Sciatic nerve (tissue), 2 donors: ENCODE measurements at regions not wholly inside any gene's neighbourhood (a gene's known extent, or its start where the extent isn't known, plus 50 kb on each side); places are given as distances from the start of the nearest gene placed in this dataset.

Source experiments
- ATAC-seq: fragments of 200-7000 bp; cut with Tn5 transposase; one replicate; pipeline ENCODE4 v1.9.1; 2020; ENCODE audit warnings: mild to moderate bottlenecking, moderate library complexity
- DNase-seq: peaks from one replicate; pipeline ENCODE4 v3.0.0-alpha.2; 2020; ENCODE audit warnings: low spot score
- intact Hi-C: fragments of 100-400 bp; cut with DNase I; formaldehyde crosslinking; loops from one replicate; pipeline ENCODE4 v1.14.2; 2022
- donor health status: DM: no; HTN: no; CAD: no.
- donor health status: DM: no; HTN: no; CAD: no.

DNA sequence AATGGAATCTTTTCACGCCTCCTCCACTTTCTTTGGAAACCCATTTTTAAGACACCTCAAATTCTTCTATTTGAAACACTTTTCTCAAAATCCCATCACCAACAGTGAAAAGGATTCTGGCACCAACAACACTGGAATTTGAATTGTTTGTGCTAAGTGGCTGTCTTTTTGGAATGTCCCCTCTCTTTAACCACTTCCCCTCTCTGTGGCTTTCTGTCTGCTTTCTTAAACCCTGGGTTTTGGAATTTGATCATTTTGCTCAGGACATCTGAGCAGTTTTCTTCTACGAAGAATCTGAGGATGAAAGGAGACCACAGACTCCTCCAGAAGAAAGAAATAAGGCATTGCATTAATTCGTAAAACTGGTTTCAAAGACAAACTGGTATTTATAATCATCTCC lies 89.0 kb downstream of the MXRA5 start:
- ATAC-seq (no peak), DNase-seq (no peak)
- intact Hi-C loops: no loop called here

- intact Hi-C loops: no loop called here
- ATAC-seq: no peak
- no peak for DNase-seq
Measured at GRCh38 chrX:3256868-3257267, 89.6 kb downstream of the MXRA5 start.

DNA sequence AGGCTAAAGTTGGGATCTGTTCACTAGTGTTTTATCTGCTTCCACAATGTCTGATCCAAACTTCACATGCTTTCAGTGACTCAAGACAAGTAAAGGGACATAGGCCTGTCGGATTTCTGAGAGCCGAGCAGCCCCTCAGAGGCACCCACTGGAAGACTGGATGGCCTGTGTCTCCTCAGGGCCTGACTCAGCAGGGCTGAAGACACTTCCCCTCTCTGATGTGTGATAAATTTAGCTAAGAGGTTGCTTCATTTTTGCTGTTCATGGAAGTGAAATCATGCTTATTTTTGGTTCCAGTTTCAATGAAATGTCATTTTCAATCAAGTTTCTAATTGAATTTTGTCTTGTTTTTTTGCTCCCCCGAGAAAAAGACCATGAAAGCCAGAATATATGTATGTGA lies 93.7 kb downstream of the MXRA5 start:
- intact Hi-C loops: no loop called here
- DNase-seq (no peak), ATAC-seq (no peak)

DNA sequence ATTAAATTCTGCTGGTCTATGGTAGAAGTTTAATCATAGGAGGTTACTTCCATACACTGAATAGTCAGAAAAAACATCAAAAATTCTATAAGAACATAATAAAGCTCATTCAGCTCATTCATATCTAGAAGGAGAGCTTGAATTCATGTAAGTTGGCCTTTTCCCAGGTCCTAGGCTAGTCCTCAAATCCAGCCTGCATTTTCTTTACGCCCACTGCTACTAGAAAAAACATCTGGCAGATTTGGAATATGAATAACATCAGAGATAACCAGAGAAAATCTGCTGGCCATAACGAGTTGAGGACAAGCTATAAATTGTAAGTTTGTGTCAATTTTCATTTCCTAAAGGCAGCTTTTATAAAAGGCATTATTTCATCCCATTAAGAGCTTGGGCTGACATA lies 95.5 kb downstream of the MXRA5 start:
- ATAC-seq (no peak), DNase-seq (no peak)
- intact Hi-C loops: no loop called here

- intact Hi-C loops: no loop called here
- ATAC-seq: no peak
- no peak for DNase-seq
Measured at GRCh38 chrX:3244955-3245354, 101.5 kb downstream of the MXRA5 start.

DNA sequence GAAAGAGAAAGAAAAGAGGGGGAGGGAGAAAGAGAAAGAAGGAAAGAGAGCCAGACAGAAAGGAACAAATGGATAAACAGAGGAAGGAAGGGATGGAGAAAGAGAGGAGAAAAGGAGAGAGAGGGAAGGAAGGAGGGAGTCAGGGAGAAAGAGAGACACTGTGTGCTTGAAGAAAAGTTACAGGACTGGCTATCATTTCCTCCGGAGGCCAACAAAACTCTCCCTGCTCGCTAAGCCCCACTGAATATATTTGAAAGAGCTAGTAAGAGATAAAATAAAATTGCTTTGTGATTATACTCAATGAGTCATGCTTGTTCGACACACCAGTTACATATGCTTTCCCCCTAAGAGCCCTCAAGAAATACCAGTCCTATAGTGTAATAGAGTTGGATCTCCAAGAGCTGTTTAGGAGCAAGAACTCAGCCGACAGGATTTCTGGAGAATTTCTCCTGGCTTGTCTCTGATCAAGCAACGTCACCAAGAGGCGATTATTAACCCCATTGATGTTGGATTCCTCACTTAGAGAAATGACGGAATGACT lies 102.2 kb downstream of the MXRA5 start:
- intact Hi-C loops: no loop called here
- DNase-seq: no peak
- no peak for ATAC-seq

DNA sequence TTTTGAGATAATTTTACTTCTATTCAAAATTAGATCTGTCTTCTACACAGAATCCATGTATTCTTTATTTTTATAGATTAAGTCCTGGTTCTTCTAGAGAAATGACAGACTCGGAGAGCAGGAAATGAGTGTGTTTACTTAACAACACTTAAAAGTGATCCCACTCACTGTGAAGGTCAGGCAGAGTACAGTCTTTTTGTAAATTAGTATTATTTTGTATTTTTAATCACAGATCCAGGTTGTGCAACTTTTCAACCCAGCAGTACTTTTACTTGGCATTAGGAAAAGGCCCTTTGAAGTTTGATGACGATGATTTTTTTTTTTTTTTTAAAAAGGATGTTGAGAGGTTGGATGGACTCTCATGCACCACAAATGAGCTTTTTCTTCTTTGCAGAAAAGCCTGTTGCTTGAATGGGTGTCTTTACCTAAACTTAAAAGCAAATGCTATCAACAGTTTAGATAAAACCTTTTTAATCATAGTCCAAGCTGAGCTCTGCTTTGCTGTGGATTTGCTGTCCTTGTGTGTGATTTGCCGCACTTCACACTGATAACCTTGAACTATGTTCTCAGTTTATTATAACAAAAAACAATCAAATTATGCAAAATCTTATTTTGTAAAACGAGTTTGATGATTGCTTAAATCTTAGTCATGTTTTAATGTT lies 114.1 kb downstream of the MXRA5 start:
- ATAC-seq: no peak
- DNase-seq: no peak
- intact Hi-C loops: no loop called here

DNA sequence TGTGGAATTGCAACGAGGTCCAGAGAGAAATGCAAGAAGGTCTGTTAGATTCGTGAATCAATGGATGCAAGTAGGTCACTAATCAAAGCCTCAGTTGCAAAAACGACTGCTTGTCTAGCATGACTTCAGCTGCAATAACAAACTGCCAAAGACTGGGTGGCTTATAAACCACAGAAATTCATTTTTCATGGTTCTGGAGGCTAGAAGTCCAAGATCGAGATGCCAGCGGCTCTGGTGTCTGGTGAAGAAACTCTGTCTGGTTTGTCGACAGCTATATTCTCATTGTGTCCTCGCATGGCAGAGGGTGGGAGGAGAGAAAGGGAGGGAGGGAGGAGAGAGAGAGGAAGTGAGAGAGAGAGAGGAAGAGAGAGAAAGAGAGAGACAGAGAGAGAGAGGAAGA lies 114.7 kb downstream of the MXRA5 start:
- ATAC-seq: no peak
- intact Hi-C loops: no loop called here

GRCh38 chrX:3230496-3230895 lies 116.0 kb downstream of the MXRA5 start:
- no peak for ATAC-seq
- no peak for DNase-seq
- intact Hi-C loops: no loop called here

More for the DNA sequence above, 114.7 kb downstream of the MXRA5 start:
- DNase-seq: no peak

DNA sequence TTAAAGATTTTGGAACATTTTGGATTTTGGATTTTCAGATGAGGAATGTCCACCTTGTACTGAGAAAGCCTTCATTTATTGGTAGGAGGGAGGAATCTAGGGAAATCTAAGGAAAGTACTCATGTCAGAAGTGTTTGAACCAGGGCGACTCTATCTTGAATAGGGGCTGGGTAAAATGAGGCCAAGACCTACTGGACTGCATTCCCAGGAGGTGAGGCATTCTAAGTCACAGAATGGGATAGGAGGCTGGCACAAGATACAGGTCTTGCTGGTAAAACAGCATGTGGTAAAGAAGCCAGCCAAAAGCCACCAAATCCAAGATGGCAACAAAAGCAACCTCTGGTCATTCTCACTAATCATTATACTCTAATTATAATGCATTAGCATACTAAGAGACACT lies 118.9 kb downstream of the MXRA5 start:
- intact Hi-C loops: no loop called here
- DNase-seq (no peak), ATAC-seq (no peak)

DNA sequence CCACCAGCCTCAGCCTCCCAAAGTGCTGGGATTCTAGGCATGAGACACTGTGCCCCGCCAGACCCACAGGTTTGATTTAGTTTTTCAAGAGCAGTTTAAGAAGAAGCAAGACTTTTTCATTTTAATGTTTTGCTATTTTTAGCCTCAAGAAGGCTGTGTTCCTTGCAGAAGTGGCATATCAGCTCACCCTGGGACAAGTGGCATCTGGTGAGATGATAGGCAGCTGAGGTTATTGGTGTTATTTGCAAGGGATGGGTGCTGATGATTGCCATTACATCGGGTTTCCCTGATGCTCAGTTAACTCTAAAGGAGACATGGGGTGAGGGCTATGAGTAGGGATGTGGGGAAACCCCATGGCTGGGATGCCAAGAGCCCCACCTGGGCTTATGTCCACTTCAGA lies 120.4 kb downstream of the MXRA5 start:
- ATAC-seq: no peak
- intact Hi-C loops: no loop called here
- no peak for DNase-seq

GRCh38 chrX:3221643-3222042 lies 124.8 kb downstream of the MXRA5 start:
- ATAC-seq (no peak), DNase-seq (no peak)
- intact Hi-C loops: no loop called here

DNA sequence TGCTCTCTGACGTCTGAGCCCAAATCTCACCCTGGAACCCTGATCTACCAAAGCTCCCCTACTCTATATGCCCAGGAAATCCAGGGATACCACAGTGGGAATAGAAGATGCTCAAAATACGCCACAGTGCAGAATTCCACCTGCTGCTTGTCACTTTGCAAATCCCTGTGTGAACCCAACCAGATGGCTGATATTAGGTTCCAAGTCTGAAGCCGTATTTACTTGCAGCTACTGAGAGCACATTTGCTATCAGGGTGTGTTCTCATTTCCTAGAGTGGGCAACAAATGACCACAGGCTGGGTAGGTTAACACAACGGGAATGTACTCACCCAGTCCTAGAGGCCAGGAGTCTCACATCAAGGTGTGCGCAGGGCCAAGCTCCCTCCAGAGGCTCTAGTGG lies 126.8 kb downstream of the MXRA5 start:
- ATAC-seq: no peak
- intact Hi-C loops: no loop called here
- DNase-seq: no peak

DNA sequence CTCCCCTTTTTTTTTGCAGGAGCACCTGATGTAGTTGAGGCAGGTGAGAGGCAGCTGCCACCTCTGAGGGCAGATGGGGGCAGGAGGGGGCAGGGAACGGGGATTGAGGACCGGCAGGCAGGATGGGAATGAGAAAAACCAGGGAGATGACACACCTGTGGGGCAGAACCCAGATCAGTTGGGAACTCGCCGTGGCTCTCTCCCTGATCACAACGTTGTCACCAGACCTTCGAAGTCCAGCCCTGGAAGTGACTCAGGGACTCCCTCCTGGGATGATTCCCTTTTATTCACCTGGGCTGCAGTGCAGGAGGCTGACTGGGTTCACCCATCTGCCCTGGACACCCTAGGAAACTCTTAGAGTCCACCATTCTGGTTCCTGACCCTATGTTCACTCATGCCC lies 127.2 kb downstream of the MXRA5 start:
- no peak for DNase-seq
- ATAC-seq: no peak
- intact Hi-C loops: no loop called here

DNA sequence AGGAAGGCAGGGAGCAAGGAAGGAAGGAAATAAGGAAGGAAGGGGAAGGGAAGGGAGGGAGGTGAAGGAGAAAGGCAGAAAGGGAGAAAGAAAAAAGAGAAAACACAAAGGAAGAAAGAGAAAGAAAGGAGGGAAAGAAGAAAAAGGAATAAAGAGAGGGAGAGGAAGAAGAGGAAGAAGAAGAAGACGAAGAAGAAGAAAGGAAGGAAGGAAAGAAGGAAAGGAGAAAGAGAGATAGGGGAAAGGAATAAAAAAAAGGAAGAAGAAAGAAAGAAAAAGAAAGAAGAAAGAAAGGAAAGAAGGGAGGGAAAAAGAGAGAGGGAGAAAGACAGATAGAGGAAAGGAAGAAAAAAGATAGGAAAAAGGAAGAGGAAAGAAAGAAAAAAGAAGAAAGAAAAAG lies 128.0 kb downstream of the MXRA5 start:
- intact Hi-C loops: no loop called here
- ATAC-seq: no peak

GRCh38 chrX:3216581-3217180 lies 129.8 kb downstream of the MXRA5 start:
- DNase-seq (no peak), ATAC-seq (peak; percentile 62)
- intact Hi-C loops: no loop called here

More for the DNA sequence above, 128.0 kb downstream of the MXRA5 start:
- no peak for DNase-seq

DNA sequence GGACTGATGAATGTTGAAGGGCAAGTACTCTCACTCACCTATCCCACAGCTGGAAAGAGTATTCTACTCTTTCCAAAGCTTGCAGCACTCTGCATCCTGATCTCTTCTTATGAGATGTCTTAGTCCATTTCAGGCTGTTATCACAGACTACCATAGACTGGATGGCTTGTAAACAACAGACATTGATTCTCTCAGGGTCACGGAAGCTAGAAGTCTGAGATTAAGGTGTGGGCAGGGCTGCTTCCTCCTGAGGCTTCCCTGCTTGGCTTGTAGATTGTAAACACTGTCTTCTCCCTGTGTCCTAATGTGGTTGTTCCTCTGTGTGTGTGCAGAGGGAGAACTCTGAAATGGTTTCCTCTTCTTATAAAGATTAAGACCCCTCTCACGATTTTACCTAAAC lies 131.2 kb downstream of the MXRA5 start:
- intact Hi-C loops: no loop called here
- no peak for ATAC-seq
- no peak for DNase-seq

DNA sequence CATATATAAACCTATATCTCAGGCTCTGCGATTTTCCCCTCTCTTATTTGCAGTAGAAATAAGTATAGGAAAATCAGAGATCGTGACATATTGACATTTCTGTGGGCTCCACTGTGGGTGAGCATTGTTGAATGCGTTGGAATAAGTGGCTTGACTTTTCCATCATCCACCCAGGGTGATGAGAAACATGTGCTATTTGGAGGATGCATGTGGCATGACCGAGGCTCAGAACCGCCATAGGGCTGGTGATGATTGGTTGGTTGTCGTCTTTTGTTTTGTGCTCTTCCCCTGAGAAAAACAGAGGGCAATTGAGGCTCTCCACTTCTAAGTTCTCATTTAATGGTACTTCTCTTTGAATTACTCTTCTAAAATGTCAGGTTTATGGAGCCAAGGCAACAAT lies 140.1 kb downstream of the MXRA5 start:
- DNase-seq (no peak), ATAC-seq (no peak)
- intact Hi-C loops: no loop called here

GRCh38 chrX:3204606-3205005 lies 141.8 kb downstream of the MXRA5 start:
- DNase-seq (no peak), ATAC-seq (peak; percentile 61)
- intact Hi-C loops: no loop called here

- intact Hi-C loops: no loop called here
- no peak for DNase-seq
- no peak for ATAC-seq
Measured at GRCh38 chrX:3195845-3196244, 150.6 kb downstream of the MXRA5 start.

GRCh38 chrX:3192835-3193234 lies 151.6 kb downstream of the ARSF start:
- DNase-seq (no peak), ATAC-seq (no peak)
- intact Hi-C loops: no loop called here
